Tibial nerve (tissue), 4 donors: ENCODE measurements at regions not wholly inside any gene's neighbourhood (a gene's known extent, or its start where the extent isn't known, plus 50 kb on each side); places are given as distances from the start of the nearest gene placed in this dataset.

Source experiments
- DNase-seq, 2 donors: peaks; one replicate each; pipeline ENCODE4 v3.0.0-alpha.2; 2019; ENCODE audit warnings: low spot score in 2 of 2
- H3K27ac ChIP-seq, 4 donors: fragments of 200-600 bp; sonication (generic) in 3 of 4; one replicate each; pipeline ENCODE4 v1.5.1; 2017 to 2019; ENCODE audit warnings: mild to moderate bottlenecking in 1 of 4
- H3K27me3 ChIP-seq, 2 donors: fragments of 200-600 bp; sonication (generic) in 1 of 2; one replicate each; pipeline versions ENCODE4 v1.5.1 to v1.6.0; 2017 to 2019
- H3K36me3 ChIP-seq, 3 donors: fragments of 200-600 bp; sonication (generic); one replicate each; pipeline ENCODE4 v1.5.1; 2018 to 2019
- H3K4me1 ChIP-seq, 4 donors: fragments of 200-600 bp; sonication (generic) in 3 of 4; one replicate each; pipeline ENCODE4 v1.5.1; 2017 to 2019
- H3K4me3 ChIP-seq, 4 donors: fragments of 200-600 bp; sonication (generic) in 3 of 4; one replicate each; pipeline ENCODE4 v1.5.1; 2017 to 2019; ENCODE audit warnings: mild to moderate bottlenecking in 1 of 4, moderate library complexity in 1 of 4
- H3K9me3 ChIP-seq, 4 donors: fragments of 200-600 bp; sonication (generic) in 3 of 4; one replicate each; pipeline ENCODE4 v1.5.1; 2017 to 2019
- CTCF ChIP-seq, 5 experiments: fragments of 200-600 bp in 3 of 5; fragments of 450-650 bp in 2 of 5; sonication (generic) in 3 of 5; IDR thresholded peaks; one replicate each; pipeline ENCODE4 v1.5.1; 2016 to 2019; ENCODE audit warnings: antibody characterized with exemption in 5 of 5, mild to moderate bottlenecking in 3 of 5, moderate library complexity in 2 of 5
- EP300 ChIP-seq, 2 donors: sonication (generic); formaldehyde crosslinking; IDR thresholded peaks; one replicate each; pipeline ENCODE4 v1.6.1; 2017; ENCODE audit warnings: antibody characterized with exemption in 2 of 2, mild to moderate bottlenecking in 1 of 2
- POLR2A ChIP-seq, 2 donors: fragments of 450-650 bp; IDR thresholded peaks; one replicate each; pipeline ENCODE4 v1.6.1; 2017; ENCODE audit warnings: antibody characterized with exemption in 2 of 2, mild to moderate bottlenecking in 2 of 2, moderate library complexity in 2 of 2
- WGBS, 2 donors: methylation state at CpG; one replicate each; pipeline ENCODE4 v1.1.5; 2018; 5-methylcytosine and 5-hydroxymethylcytosine counted together

- H3K4me1 ChIP-seq: no peaks in the 10 kb centered on the region
- 60 to 66% methylated on average over 6 of the region's 6 CpGs for WGBS, 2 donors
- no peaks in the 10 kb centered on the region for H3K9me3 ChIP-seq
- no peak for DNase-seq
- no peak overlapping the region for H3K4me3 ChIP-seq
- H3K36me3 ChIP-seq: no peaks in the 10 kb centered on the region
- no peaks in the 10 kb centered on the region for H3K27me3 ChIP-seq
- H3K27ac ChIP-seq: no peak overlapping the region
- TF ChIP-seq POLR2A (IDR thresholded peaks at IDR 0.05) (no peak), EP300 (IDR thresholded peaks at IDR 0.05) (no peak), CTCF (IDR thresholded peaks at IDR 0.05) (no peak)
These were observed 51.6 kb upstream of the THUMPD3 start for GRCh38 chr3:9311228-9311627.
